GM18868 (cell line): ENCODE measurements at regions not wholly inside any gene's neighbourhood (a gene's known extent, or its start where the extent isn't known, plus 50 kb on each side); places are given as distances from the start of the nearest gene placed in this dataset.
A peak's percentile ranks its signal among the peaks of the same experiment; 100 is the strongest.

Experiments used
- ATAC-seq: cut with Tn5 transposase; IDR thresholded peaks from one replicate; pipeline ENCODE4 v1.9.1; 2021; ENCODE audit warnings: mild to moderate bottlenecking, moderate library complexity; ENCODE audit not compliant: unreplicated experiment

DNA sequence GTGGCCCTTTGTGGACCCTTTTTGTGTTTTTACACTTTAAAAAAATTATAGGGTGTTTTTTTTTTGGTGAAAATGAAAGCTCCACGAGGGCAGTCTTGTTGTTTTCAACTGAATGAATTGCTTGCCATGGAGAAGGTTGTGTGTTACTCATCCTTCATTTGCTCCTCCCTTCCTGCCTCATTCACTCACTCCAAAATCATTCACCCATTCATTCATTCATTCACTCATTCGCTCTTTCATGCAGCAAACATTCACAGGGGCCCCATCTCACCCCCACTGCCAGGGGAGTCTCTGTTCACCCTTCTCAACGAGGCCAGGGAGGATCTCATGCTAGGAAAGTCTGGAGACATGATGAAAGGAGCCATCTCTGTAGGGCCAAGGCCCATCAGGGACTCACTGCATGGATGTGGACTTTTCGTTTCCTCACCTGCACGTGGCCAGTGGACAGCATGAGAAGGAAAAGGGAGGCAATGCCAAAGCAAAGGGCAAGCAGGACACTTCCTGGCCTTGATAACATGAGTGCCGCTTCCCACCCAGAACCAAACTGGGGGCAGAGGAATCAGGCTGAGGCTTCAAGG is 62.8 kb upstream of the COL13A1 start:
- ATAC-seq, result no peak

DNA sequence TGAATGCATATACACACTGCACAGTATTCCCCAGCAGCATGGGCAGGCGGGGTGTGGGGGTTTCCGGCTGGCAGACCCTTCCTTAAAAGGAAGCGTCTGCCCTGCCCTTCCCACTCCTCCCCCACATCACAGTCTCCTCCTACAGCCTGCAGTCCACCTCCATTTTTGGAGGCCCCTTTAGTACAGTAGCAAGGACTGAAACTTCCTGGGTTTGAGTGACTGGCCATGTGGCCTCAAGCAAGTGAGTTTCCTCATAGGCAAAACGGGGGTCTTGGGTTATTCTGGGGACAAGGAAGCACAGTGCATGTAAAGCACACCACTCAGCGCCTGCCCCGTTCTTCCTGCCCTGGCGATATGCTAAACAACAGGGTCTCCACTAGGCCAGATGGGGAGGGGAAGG is 62.1 kb upstream of the COL13A1 start:
- no peak for ATAC-seq

DNA sequence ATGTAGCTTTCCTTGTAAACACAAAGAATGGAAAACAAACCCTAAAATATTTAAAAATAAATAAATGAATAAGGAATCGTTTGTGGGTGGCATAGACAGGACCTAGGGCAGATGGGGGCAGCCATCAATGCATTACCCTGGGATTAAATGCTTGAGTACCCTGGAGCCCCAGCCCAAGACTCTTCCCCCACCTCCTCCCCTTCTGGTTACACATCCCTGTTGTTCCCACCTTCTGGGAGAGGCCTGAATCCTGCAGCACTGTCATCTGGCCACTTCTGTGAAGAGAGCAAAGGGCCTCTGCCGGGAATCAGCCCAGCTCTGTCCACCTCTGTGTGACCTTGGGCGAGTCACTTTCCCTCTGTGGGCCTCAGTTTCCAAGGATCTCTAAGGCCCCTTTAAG is 61.6 kb upstream of the COL13A1 start:
- ATAC-seq, result no peak

DNA sequence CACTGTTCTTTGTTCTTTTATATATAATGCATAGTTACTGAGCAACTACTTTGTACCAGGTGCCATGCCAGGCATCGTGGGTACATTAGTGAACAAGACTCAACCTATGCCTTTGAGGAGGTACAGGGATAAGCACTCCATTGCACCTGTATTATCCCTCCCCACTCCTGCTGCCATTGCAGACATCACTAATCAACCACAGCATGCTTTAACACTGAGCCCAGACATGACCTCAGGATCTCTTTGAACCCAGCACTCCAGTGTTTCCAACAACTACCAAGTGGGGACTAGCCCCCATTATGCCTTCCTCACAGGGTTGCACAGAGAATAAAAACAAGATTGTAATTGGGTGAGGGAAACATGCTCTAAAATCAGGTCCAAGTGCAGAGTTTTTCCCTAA is 60.5 kb upstream of the COL13A1 start:
- ATAC-seq, result no peak

DNA sequence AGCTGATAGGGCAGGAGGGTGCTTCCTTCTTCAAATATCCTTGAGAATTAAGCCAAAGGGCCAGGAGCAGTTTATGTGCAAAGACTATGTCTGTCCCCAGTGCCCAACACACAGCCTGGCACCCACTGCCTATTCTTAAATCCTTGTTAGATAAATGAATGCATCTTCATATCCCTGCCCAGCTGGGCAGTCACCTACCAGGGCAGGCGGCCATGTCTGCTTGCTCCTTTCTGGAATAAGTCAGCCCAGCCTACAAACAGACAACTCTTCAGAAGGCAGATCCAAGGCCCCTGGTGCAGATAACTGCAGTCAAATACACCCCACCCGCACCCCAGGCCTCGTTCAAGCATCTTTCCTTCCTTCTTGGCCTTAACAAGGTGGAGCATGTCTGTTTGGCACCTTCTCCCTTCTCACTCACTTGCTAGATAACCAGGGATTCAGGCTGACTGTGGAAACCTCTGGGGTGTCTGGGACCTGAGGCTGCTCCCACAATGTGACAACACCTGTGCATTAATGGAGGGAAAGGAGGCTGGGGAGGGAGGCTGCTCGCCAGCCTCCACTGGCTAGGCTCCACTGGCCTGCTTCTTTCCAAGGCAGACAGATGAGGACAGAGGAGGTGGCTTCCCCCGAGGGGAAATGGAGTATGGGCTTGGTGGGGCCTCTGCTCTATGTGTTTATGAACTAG is 59.9 kb upstream of the COL13A1 start:
- no peak for ATAC-seq

DNA sequence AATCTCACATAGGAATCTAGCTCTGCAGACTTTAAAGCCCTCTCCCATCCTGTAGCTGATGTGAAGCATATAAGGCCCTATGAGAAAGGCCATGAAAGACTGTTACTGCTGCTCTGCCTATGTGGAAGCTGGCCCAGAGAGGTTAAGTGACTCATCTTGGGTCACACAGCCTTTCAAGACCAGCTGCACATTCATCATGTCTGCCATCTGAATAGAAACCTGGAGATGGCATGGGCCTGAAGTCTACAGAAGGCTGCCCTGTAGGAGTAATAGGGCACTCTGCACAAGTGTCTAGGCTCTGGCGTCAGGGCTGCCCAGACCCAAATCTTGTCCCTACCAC is 59.4 kb upstream of the COL13A1 start:
- ATAC-seq, result no peak

DNA sequence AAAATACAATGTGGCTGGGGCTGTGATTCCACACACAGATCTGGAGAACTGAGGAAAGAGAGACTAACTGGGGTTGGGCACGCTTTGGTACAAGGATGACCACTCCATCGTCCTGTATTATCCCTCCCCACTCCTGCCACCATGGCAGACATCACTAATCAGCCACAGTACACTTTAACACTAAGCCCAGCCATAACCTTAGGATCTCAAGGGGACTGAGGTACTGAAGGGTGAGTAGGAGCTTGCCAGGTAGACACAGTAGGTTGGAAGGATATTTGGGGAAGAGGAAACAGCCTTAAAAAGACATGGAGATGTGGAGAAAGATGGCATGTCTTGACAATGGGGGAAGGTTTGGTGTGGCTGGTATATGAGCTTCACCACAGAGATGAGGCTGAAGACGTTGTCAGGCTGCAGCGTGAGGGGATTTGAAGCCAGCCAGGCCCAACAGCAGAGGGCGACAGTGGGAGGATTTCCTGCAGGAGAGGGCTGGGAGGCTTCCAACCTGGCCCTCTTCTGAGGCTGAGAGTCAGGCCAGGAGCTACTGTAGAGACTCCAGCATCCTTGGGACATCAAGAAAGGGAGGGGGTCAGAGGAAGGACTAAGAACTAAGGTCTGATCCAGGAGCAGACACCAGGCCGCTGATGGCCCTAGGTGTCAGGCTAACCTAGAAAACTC is 58.6 kb upstream of the COL13A1 start:
- ATAC-seq, result no peak

DNA sequence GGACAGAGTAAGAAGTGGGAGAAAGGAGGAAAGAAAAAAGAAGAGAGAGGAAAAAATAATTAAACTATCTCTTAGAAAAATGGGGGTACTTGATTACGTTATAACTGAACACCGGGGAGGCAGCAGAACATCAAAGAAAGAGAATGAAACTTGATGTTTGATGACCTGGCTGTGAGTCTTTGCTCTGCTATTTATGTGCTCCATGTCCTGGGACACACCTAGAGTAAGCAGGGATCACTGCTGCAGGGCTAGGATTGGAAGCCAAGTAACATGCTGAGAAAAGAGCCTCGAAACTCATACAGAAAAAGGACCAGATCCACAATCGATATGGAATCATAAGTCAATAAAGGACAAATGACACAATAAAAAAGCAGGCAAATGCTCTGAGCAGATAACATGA is 56.7 kb upstream of the COL13A1 start:
- no peak for ATAC-seq

DNA sequence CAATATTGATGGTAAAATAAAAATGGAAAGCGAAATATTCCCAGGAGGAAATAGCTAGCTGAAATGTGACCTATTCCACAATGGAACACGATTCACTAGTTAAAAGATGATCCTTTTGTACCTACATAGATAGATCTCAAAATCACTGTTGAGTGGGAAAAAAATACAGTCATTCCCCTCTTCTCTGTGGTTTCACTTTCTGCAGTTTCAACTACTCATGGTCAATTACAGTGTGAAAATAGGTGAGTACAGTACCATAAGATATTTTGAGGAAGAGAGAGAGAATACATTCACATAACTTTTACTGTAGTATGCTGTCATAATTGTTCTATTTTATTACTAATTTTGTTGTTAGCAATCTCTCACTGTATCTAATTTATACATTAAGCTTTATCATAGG is 56.0 kb upstream of the COL13A1 start:
- peak; percentile 81 for ATAC-seq

DNA sequence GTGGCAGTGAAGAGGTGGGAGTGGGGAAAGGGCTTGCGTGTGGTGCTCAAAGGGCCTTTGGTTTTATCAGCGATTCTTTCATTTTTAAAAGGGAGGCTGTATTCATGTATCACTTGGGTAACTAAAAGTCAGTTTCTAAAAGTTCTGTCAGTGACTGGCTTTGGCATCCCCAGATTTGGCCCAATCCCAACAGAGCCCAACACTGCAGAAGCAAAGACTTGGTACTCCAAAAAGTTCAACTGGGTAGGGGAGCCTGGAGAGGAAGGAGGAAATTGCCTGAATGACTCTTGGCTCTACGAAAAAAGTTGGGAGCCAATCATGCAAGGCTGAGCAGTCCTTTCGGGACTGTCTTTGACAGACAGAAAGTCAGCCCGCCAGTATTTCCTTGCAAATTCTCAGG is 54.5 kb upstream of the COL13A1 start:
- no peak for ATAC-seq

DNA sequence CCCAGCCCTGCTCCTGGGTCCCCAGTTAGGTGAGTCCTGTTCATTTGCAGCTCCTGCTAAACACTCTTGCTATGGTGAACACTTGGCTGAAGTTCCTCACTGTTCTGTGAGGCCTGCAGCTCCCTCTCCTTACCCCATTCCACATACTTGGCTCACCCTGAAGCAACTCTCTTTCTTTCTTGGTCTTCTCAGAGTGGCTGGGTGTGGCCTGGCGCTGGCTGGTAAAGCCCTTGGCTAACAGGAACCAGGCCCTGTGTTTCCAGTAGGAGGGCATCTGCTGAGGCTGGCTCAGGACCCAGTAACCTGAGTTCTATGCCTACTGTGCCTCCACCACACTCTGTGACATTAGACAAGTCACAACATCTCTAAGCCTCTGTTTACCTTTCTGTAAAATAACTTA is 53.1 kb upstream of the COL13A1 start:
- no peak for ATAC-seq

DNA sequence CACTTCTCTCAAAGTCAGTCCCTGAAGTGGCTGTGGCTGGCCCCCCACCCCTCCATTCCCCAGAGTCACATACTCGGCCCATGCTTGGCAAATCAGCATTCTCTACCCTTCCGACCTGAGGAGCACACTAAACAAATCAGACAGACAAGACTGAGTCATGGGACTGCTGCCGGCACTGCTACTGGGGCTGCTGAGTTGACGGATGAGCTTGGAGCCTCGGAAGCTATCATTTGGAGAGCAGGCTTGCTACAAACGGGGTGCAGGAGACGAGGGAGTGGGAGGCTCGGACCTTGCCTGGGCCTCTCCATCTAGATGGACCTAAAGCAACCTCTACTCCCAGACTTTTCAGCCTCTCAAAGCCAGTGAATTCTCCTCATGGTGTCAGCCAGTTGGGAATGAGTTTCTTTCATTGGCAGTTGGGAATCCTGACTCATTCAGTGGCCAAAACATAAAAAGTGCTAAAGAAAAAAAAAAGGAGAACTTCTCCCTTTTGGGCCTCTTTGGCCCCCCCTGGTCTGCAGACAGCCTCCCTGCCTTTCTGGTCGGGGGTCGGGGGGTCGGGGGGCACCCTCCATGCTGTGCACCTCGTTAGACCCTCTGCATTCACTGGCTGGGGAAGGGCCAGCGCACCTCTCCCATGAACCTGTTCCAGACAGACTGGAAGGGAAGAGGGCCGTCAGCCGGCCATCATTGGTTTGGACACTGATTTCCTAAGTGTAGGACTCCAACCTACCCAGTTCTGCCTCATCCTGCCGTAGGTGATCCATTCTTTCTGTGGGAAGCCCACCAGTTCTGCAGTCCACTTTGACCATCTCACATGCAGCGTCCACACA is 52.3 kb upstream of the COL13A1 start:
- no peak for ATAC-seq

DNA sequence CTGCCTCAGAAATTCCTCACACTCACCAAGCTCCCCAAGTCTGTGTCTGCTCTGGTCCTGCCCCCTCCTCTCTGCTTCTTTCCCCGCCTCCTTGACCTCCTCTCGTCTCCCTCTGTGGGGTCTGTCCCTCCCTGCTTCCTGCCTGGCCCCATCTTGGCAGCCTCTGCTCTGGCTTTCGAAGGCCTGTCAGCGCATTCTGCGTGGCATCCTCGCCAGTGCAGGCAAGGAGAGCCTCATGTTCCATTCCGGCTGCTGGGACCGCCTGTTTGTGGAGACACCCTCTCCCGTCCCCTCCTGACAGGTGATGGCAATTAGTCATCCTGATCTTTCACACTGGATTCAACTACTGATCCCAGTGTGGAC is 51.7 kb upstream of the COL13A1 start:
- ATAC-seq, result no peak

DNA sequence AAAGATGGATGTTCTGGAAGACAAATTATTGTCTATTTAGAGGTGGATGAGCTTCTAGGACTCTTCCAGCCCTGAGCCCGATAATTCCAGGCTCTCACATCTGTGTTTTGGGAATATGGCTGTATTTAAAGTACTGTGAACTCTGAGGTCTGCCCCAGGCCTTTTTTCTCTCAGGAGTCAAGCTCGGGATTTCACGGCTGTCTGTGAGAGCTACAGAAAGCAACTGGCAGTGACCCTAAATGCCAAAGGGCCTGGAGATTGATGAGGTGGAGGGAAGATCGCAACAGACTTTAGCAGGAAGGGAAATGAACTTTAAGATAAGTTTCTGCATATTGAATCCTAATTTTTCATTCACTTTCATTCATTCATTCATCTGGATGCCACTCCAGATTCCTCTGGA is 51.0 kb upstream of the COL13A1 start:
- ATAC-seq, result no peak

DNA sequence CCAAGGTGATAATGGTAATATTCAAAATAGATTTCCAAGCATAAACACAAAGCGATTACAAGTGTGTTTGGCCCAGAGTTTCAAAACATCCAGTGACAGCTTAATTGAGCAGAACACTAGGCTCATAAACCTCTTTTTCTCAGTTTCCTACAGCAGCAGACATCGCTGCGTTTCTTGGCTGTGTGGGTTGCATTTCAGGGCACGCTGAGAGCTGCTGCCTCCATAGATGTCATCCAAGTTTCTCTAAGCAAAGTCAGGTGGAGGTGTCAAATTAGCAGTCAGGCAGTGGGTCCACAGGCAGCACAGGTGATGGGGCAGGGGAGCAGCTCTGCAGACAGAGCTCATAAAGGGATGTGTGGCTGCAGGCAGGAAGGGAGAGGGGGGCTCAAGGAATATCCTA is 50.5 kb upstream of the COL13A1 start:
- no peak for ATAC-seq
